ENCODE measurements at regions not wholly inside any gene's neighbourhood (a gene's known extent, or its start where the extent isn't known, plus 50 kb on each side); places are given as distances from the start of the nearest gene placed in this dataset.

GRCh38 chr15:69841113-69841828, 256.4 kb downstream of the TLE3 start:
- TF ChIP-seq CTCF (IDR thresholded peaks at IDR 0.05), result no peak
- TF ChIP-seq EP300 (IDR thresholded peaks at IDR 0.05), result no peak

All from sigmoid colon (tissue), 4 donors.